ENCODE measurements at regions not wholly inside any gene's neighbourhood (a gene's known extent, or its start where the extent isn't known, plus 50 kb on each side); places are given as distances from the start of the nearest gene placed in this dataset.

GRCh38 chr12:107826276-107826675, 51.8 kb downstream of the ASCL4 start:
- no peak overlapping the region for H3K4me3 Mint-ChIP-seq (ENCODE audit: low read depth)
- peaks cover 35% of the 10 kb centered on the region for H3K9me3 Mint-ChIP-seq
- no peaks in the 10 kb centered on the region for H3K36me3 Mint-ChIP-seq (ENCODE audit: low read depth)
- no peak for DNase-seq (ENCODE audit: low spot score)
- intact Hi-C loops (cut with micrococcal nuclease): no loop called here
- H3K27me3 Mint-ChIP-seq (ENCODE audit: low read depth): peaks cover 2% of the 10 kb centered on the region
- H3K4me1 Mint-ChIP-seq (ENCODE audit: low read depth): no peaks in the 10 kb centered on the region
- no peak overlapping the region for H3K27ac Mint-ChIP-seq

- H3K4me3 Mint-ChIP-seq (ENCODE audit: low read depth): no peak overlapping the region
- H3K27me3 Mint-ChIP-seq (ENCODE audit: low read depth): peaks cover 12% of the 10 kb centered on the region
- no peaks in the 10 kb centered on the region for H3K4me1 Mint-ChIP-seq (ENCODE audit: low read depth)
- no peak overlapping the region for H3K27ac Mint-ChIP-seq
- no peak for DNase-seq (ENCODE audit: low spot score)
- H3K36me3 Mint-ChIP-seq (ENCODE audit: low read depth): no peaks in the 10 kb centered on the region
- intact Hi-C loops (cut with micrococcal nuclease): no loop called here
- H3K9me3 Mint-ChIP-seq: peaks cover 35% of the 10 kb centered on the region
These were observed 54.8 kb downstream of the ASCL4 start for GRCh38 chr12:107829271-107829670.

- Mint-ChIP-seq H3K27me3 (ENCODE audit: low read depth) (peaks cover 21% of the 10 kb centered on the region), H3K4me3 (ENCODE audit: low read depth) (no peak overlapping the region), H3K9me3 (peaks cover 9% of the 10 kb centered on the region), H3K27ac (no peak overlapping the region), H3K4me1 (ENCODE audit: low read depth) (no peaks in the 10 kb centered on the region), H3K36me3 (ENCODE audit: low read depth) (no peaks in the 10 kb centered on the region)
- DNase-seq (ENCODE audit: low spot score): no peak
- intact Hi-C loops (cut with micrococcal nuclease): no loop called here
These were observed 57.9 kb downstream of the ASCL4 start for GRCh38 chr12:107832441-107832840.

- no peak overlapping the region for H3K4me3 Mint-ChIP-seq (ENCODE audit: low read depth)
- H3K36me3 Mint-ChIP-seq (ENCODE audit: low read depth): no peaks in the 10 kb centered on the region
- peaks cover 35% of the 10 kb centered on the region for H3K27me3 Mint-ChIP-seq (ENCODE audit: low read depth)
- intact Hi-C loops (cut with micrococcal nuclease): no loop called here
- no peak overlapping the region for H3K27ac Mint-ChIP-seq
- H3K9me3 Mint-ChIP-seq: no peaks in the 10 kb centered on the region
- no peak for DNase-seq (ENCODE audit: low spot score)
- peaks cover 6% of the 10 kb centered on the region for H3K4me1 Mint-ChIP-seq (ENCODE audit: low read depth)
These were observed 65.7 kb downstream of the ASCL4 start for GRCh38 chr12:107840186-107840585.

GRCh38 chr12:107843351-107844311, 69.1 kb downstream of the ASCL4 start:
- Mint-ChIP-seq H3K4me3 (ENCODE audit: low read depth) (no peak overlapping the region), H3K4me1 (ENCODE audit: low read depth) (peaks cover 6% of the 10 kb centered on the region), H3K36me3 (ENCODE audit: low read depth) (no peaks in the 10 kb centered on the region), H3K27ac (no peak overlapping the region), H3K9me3 (no peaks in the 10 kb centered on the region), H3K27me3 (ENCODE audit: low read depth) (peaks cover 44% of the 10 kb centered on the region)
- intact Hi-C loops (cut with micrococcal nuclease): no loop called here
- no peak for DNase-seq (ENCODE audit: low spot score)

- no peak overlapping the region for H3K27ac Mint-ChIP-seq
These were observed 69.9 kb downstream of the ASCL4 start for GRCh38 chr12:107844312-107844921.

GRCh38 chr12:107845226-107845979, 70.9 kb downstream of the ASCL4 start:
- no peak for DNase-seq (ENCODE audit: low spot score)
- peaks cover 4% of the 10 kb centered on the region for H3K4me1 Mint-ChIP-seq (ENCODE audit: low read depth)
- no peak overlapping the region for H3K27ac Mint-ChIP-seq
- H3K4me3 Mint-ChIP-seq (ENCODE audit: low read depth): no peak overlapping the region
- H3K27me3 Mint-ChIP-seq (ENCODE audit: low read depth): peaks cover 46% of the 10 kb centered on the region
- intact Hi-C loops (cut with micrococcal nuclease): no loop called here
- no peaks in the 10 kb centered on the region for H3K36me3 Mint-ChIP-seq (ENCODE audit: low read depth)
- no peaks in the 10 kb centered on the region for H3K9me3 Mint-ChIP-seq

More at GRCh38 chr12:107844312-107844921, 69.9 kb downstream of the ASCL4 start:
- intact Hi-C loops (cut with micrococcal nuclease): no loop called here
- Mint-ChIP-seq H3K9me3 (no peaks in the 10 kb centered on the region), H3K4me1 (ENCODE audit: low read depth) (peaks cover 6% of the 10 kb centered on the region), H3K36me3 (ENCODE audit: low read depth) (no peaks in the 10 kb centered on the region), H3K4me3 (ENCODE audit: low read depth) (no peak overlapping the region), H3K27me3 (ENCODE audit: low read depth) (peaks cover 46% of the 10 kb centered on the region)
- no peak for DNase-seq (ENCODE audit: low spot score)

GRCh38 chr12:107845980-107846659, 71.6 kb downstream of the ASCL4 start:
- no peak for DNase-seq (ENCODE audit: low spot score)
- Mint-ChIP-seq H3K27me3 (ENCODE audit: low read depth) (peaks cover 44% of the 10 kb centered on the region), H3K4me3 (ENCODE audit: low read depth) (no peak overlapping the region), H3K4me1 (ENCODE audit: low read depth) (peaks cover 2% of the 10 kb centered on the region), H3K27ac (no peak overlapping the region), H3K36me3 (ENCODE audit: low read depth) (no peaks in the 10 kb centered on the region), H3K9me3 (no peaks in the 10 kb centered on the region)
- intact Hi-C loops (cut with micrococcal nuclease): no loop called here

- no peaks in the 10 kb centered on the region for H3K9me3 Mint-ChIP-seq
- peaks cover 2% of the 10 kb centered on the region for H3K4me1 Mint-ChIP-seq (ENCODE audit: low read depth)
- no peak for DNase-seq (ENCODE audit: low spot score)
- H3K36me3 Mint-ChIP-seq (ENCODE audit: low read depth): no peaks in the 10 kb centered on the region
- no peak overlapping the region for H3K27ac Mint-ChIP-seq
- intact Hi-C loops (cut with micrococcal nuclease): no loop called here
- no peak overlapping the region for H3K4me3 Mint-ChIP-seq (ENCODE audit: low read depth)
- peaks cover 44% of the 10 kb centered on the region for H3K27me3 Mint-ChIP-seq (ENCODE audit: low read depth)
These were observed 72.9 kb downstream of the ASCL4 start for GRCh38 chr12:107847430-107847829.

- peaks cover 2% of the 10 kb centered on the region for H3K4me1 Mint-ChIP-seq (ENCODE audit: low read depth)
- no peaks in the 10 kb centered on the region for H3K9me3 Mint-ChIP-seq
- H3K36me3 Mint-ChIP-seq (ENCODE audit: low read depth): no peaks in the 10 kb centered on the region
- H3K27me3 Mint-ChIP-seq (ENCODE audit: low read depth): peaks cover 44% of the 10 kb centered on the region
- no peak overlapping the region for H3K27ac Mint-ChIP-seq
- no peak overlapping the region for H3K4me3 Mint-ChIP-seq (ENCODE audit: low read depth)
- intact Hi-C loops (cut with micrococcal nuclease): no loop called here
- no peak for DNase-seq (ENCODE audit: low spot score)
These were observed 73.3 kb downstream of the ASCL4 start for GRCh38 chr12:107847830-107848229.

- H3K27ac Mint-ChIP-seq: no peak overlapping the region
- intact Hi-C loops (cut with micrococcal nuclease): no loop called here
- H3K36me3 Mint-ChIP-seq (ENCODE audit: low read depth): no peaks in the 10 kb centered on the region
- no peaks in the 10 kb centered on the region for H3K4me1 Mint-ChIP-seq (ENCODE audit: low read depth)
- peaks cover 42% of the 10 kb centered on the region for H3K27me3 Mint-ChIP-seq (ENCODE audit: low read depth)
- no peak for DNase-seq (ENCODE audit: low spot score)
- H3K9me3 Mint-ChIP-seq: no peaks in the 10 kb centered on the region
- no peak overlapping the region for H3K4me3 Mint-ChIP-seq (ENCODE audit: low read depth)
These were observed 79.0 kb downstream of the ASCL4 start for GRCh38 chr12:107853479-107853878.

- Mint-ChIP-seq H3K27me3 (ENCODE audit: low read depth) (peaks cover 40% of the 10 kb centered on the region), H3K27ac (no peak overlapping the region), H3K36me3 (ENCODE audit: low read depth) (no peaks in the 10 kb centered on the region), H3K4me1 (ENCODE audit: low read depth) (no peaks in the 10 kb centered on the region), H3K9me3 (no peaks in the 10 kb centered on the region), H3K4me3 (ENCODE audit: low read depth) (no peak overlapping the region)
- DNase-seq (ENCODE audit: low spot score): no peak
- intact Hi-C loops (cut with micrococcal nuclease): no loop called here
These were observed 81.0 kb downstream of the ASCL4 start for GRCh38 chr12:107855471-107855870.

Data from activated T-helper 2 cell treated with anti-CD3 and anti-CD28 coated beads, Interferon-gamma antibody, Interleukin-2, Interleukin-4, amounts not matched to agents 10 μg/mL and 5 μg/mL and 100 μg/mL, durations not matched to agents 14 hours and 24 hours and 36 hours (primary cell).